SKM-1 (cell line): ENCODE measurements at regions not wholly inside any gene's neighbourhood (a gene's known extent, or its start where the extent isn't known, plus 50 kb on each side); places are given as distances from the start of the nearest gene placed in this dataset.
A peak's percentile ranks its signal among the peaks of the same experiment; 100 is the strongest.
"Not testable (repeated sequence)": the region's sequence is repeated elsewhere in the genome, so short reads cannot be mapped to it uniquely, and the experiment has no call there.

Experiments used
- DNase-seq: peaks from one replicate; lab custom pipeline; 2025; ENCODE audit not compliant: unreplicated experiment; lab: John Stamatoyannopoulos, UW

- no peak for DNase-seq
Observed at GRCh38 chr6:168369786-168370185, 50.2 kb upstream of the DACT2 start.

- peak; percentile 20 for DNase-seq
Observed at GRCh38 chr6:168370310-168370991, 50.9 kb upstream of the DACT2 start.

DNA sequence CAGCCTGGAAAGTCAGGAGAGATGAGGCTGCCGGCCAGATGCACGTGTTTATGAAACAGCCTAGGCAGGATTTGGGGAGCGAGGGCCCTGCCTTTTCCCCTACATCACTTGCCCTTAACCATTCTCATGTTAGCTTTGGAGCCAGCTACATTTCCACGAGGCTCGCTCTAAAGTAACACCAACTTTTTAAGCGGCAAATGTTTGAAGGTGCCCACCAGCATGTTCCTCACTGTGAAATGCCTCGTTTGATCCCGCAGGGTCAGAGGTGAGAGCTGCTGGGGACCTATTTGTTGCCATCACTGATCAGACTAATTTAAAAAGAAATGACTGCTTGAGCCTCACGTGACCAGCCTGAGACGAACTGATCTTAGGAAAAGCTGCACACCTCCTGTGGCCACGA lies 51.6 kb upstream of the DACT2 start:
- DNase-seq: no peak

- DNase-seq: no peak
Observed at GRCh38 chr6:168371618-168371980, 52.0 kb upstream of the DACT2 start.

DNA sequence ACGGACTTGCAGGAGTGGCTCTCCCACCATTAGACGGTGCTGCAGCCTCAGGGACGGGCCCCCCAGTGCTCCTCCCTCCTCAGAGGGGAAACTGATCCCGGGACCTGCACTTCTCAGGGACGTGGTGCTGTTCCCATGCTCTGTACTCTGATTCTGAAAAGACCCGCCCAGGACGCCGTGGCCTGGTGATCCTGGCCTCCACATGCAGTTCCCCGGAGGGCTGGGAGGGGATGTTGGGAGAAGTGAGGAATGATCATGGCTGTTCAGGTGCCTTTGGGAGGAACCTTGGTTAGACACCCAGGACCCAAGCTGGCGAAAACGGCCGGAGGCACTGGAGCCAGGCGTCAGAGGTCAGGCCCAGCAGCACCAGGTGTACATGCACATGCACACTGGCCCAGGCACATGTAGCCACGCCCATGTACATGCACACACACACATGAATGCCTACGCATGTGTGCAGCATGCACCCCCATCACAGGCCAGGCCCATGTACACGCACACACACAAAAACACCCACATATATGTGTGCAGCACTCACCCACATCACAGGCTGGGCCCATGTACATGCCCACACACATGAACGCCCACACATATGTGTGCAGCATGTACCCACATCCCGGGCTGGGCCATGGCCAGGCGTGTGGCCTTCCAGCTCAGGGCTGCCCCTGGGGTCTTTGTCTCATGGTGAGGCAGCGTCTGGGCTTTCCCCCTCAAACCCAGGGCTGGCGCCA lies 52.6 kb upstream of the DACT2 start:
- DNase-seq: no peak

GRCh38 chr6:168372889-168373288 lies 53.3 kb upstream of the DACT2 start:
- no peak for DNase-seq

DNA sequence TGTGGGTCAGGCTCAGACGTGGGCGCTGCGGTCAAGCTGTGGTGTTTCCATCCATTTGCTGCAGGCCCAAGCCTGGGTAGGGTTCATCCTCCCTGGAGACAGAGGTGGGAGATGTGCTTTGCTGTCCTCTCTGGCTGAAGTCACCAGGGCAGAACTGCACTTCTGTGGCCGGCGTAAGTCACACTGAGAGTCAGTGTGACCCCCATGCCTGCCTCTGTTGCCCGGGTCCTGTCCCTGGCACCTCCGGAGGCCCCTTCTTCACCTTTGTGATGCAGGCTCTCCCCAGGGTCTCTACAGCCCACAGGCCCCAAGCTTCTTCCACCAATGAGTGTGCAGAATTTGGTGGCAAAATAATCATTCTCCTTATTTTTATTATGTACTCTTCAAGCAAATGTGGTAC lies 53.8 kb upstream of the DACT2 start:
- no peak for DNase-seq

DNA sequence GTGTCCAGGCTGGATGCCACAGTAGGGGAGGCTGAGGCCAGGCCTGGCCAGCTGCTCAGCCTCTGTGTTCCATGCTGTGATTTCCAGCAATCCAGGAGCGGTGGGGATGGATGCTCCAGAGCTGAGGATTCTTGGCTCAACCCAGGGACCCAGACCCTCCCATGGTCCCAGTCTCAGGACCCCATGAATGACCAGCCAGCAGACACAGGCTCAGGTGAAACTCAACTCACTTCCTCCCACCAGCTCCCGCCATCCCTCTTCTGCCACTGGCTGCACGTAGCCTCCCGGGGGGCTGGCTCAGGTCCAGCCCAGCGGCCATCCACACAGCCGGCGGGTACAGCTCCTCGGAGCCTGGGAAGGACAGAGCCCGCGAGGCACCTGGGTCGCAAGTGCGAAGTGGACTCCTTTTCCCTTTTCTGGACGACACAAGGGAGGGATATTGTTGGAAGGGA lies 54.5 kb upstream of the DACT2 start:
- DNase-seq: no peak

DNA sequence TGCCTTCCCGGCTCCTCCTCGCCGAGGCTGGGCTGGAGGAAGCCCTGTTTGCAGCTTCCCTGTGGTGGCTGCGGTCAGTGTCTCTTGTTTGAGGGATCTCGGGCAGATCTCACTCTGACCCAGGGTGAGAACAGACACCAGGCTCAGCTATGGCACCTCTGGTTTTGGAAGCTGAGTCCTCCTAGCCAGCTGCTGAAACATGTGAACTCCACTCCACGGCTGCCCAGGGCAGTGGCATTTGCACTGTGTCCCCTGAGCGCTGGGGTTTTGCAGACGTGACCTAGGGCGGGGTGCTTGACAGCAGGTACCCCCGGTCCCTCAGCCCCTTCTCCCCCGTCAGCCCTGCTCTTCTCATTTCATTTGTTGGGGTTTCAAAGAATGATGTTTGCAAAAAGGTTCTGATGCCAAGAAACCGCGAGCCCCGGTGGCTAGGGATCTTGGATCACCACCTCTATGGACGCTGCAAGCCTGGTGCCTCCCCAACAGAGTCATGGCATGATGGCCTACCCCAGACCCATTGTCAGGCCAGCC lies 55.0 kb upstream of the DACT2 start:
- DNase-seq: no peak

GRCh38 chr6:168376120-168376519 lies 56.5 kb upstream of the DACT2 start:
- no peak for DNase-seq

DNA sequence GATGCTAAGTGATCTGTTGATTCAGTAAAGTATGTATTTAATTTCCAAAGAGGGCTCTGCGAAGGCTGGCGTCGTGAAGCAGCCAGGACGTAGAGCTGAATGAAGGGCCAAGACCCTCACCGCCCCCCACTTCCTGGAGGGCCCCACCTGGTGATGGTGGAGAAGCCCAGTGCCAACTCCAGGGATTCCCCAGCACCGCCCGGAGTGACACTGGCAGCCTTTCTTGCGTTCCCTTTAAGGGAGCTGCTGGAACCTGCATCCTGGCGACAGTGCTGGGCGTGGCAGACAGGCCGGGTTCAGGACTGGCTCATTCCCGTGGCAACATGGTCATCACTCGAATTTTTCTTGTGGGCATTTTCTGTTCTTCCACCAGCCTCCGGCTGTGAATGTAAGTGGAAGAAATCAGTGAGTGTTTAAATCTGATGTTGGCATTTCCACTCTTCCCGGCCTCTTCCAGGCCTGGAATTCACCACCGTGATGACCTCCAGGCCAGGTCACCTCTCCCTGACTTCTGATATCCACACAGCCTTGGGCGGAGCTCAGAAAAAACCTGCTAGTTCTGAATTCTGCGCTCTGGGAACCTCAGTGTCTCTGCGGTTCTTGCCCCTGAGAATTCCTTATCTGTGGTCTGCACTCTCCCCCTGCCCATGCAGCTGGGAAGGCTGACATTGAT lies 57.4 kb upstream of the DACT2 start:
- DNase-seq: no peak

DNA sequence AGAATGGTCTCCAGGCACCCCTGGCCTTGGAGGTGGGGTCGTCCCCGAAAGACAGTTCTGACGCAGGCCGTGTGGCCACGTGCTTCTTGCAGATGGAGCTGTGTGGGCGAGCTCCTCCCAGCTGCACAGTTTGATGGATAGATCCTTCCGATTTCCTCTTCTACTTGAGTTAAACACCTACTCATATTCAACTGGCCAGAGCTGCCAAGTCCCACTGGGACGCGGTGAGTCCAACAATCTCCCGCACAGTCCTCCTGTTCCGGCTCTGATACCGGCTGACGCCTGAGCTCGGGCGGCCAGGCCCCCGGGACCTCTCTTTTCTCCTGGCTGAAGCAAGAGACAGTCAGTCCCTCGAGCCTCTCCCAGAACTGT lies 57.9 kb upstream of the DACT2 start:
- DNase-seq: no peak

GRCh38 chr6:168377856-168378832 lies 58.6 kb upstream of the DACT2 start:
- DNase-seq: no peak

- DNase-seq: not testable (repeated sequence)
Observed at GRCh38 chr6:168379579-168379978, 60.0 kb upstream of the DACT2 start.

GRCh38 chr6:168380166-168380955 lies 60.6 kb upstream of the SMOC2 start:
- DNase-seq: not testable (repeated sequence)

- DNase-seq: no peak
Observed at GRCh38 chr6:168380956-168381605, 59.9 kb upstream of the SMOC2 start.

DNA sequence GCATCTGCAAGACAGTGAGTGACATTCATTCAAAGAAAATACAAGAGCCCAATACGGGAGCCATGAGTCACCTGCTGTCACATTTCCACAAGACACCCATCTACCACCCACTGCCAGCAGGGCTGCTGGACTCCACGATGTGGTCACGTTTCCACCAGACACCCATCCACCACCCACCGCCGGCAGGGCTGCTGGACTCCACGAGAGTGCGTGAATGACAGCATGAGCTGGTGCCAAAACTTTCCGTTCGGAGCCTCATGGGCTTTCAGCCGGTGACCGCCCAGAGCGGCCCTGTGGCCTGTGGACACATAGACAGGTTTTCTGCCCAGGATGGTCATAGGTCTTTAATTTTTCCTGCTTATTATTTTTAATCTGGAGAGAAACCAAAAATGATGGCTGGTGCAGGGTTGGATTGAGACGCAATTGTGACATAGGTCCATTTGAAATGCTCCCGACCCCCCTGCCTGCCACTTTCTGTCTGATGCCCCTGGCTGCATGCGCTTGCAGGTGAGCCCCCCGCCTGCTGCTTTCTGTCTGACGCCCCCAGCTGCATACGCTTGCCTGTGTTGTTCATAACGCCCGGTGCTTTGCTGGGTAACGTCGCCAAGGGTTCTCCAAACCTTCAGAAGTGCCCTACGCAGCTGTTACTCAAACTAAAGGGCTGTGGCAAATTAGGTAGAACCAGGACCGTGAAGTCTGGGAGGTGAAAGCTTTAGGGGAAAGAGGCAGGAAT lies 59.1 kb upstream of the SMOC2 start:
- no peak for DNase-seq

DNA sequence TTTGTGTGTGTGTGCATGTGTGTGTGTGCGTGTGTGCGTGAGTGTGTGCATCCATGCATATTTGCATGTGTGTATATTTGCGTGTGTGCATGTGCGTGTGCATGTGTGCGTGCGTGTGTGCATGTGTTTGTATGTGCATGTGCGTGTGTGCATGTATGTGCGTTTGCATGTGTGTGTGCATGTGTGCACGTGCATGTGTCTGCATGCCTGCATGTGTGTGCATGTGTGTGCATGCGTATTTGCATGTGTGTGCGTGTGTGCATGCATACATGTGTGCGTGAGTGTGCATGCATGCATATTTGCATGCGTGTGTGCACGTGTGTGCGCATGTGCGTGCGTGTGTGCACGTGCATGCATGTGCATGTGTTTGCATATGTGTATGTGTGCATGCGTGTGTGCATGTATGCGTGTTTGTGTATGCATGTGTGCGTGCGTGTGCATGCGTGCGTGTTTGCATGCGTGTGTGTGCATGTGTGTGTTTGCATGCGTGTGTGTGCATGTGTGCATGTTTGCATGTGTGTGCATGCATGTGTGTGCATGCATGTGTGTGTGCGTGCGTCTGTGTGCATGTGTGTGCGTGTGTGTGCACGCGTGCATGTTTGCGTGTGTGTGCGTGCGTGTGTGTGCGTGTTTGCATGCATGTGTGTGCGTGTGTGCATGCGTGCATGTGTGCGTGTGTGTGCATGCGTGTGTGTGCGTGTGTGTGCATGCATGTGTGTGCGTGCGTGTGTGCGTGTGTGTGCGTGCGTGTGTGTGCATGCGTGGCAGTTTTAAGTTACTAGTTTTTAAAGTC lies 57.7 kb upstream of the SMOC2 start:
- no peak for DNase-seq
